HepG2 (cell line): ENCODE measurements at regions not wholly inside any gene's neighbourhood (a gene's known extent, or its start where the extent isn't known, plus 50 kb on each side); places are given as distances from the start of the nearest gene placed in this dataset.

Experiments used
- ATAC-seq: fragments of 200-7000 bp; cut with Tn5 transposase; 3 replicates; pipeline ENCODE4 v1.9.1; 2020; ENCODE audit warnings: mild to moderate bottlenecking, moderate library complexity
- BruUV-seq: library from RNA; stranded (reverse); fragments of 400-500 nt; replicated peaks from 2 replicates; lab custom pipeline; 2021; lab: Mats Ljungman, UMichigan
- CTCF ChIA-PET: fragments of 300-600 bp; formaldehyde crosslinking; extraction: SDS; loops from one replicate; lab custom pipeline; 2021; ENCODE audit warnings: low total read pairs, inconsistent platforms, low intra/inter-chr PET ratio; lab: Yijun Ruan, JAX
- POLR2A ChIA-PET: fragments of 350-600 bp; sonication (Branson Sonifier 250); formaldehyde crosslinking; loops from one replicate; lab custom pipeline; 2020; ENCODE audit warnings: antibody characterized with exemption, inconsistent platforms; lab: Yijun Ruan, JAX
- DNase-seq: peaks from one replicate; pipeline ENCODE4 v3.0.0-alpha.2; 2015; ENCODE audit warnings: low spot score
- FAIRE-seq: peaks from 3 replicates; lab custom pipeline; 2011; peaks lifted over from hg19 to GRCh38; lab: Jason Lieb, UNC
- H2AFZ ChIP-seq: one replicate; pipeline ENCODE4 v1.6.1; 2011; ENCODE audit warnings: low read length, inconsistent platforms
- H3K27ac ChIP-seq: fragments of 300-600 bp; 3 replicates; pipeline ENCODE4 v1.8.0; 2011; ENCODE audit warnings: mixed run types, mild to moderate bottlenecking, mixed read lengths, low read length, inconsistent platforms; ENCODE audit not compliant: insufficient read depth; ENCODE audit errors: extremely low read length
- H3K27me3 ChIP-seq, 2 experiments: fragments of 200-600 bp in 1 of 2; 2 replicates in 1 of 2; 3 replicates in 1 of 2; pipeline versions ENCODE4 v1.6.0 to v1.8.0; 2011; ENCODE audit warnings: low read length in 2 of 2, mild to moderate bottlenecking in 2 of 2, moderate library complexity in 2 of 2, inconsistent platforms in 1 of 2; ENCODE audit not compliant: insufficient read depth in 2 of 2, control insufficient read depth in 1 of 2
- H3K36me3 ChIP-seq, 2 experiments: fragments of 200-600 bp in 1 of 2; replicated peaks in 1 of 2; 2 replicates in 1 of 2; 3 replicates in 1 of 2; pipeline versions ENCODE4 v1.5.1 to v1.8.0; 2011; ENCODE audit warnings: low read length in 2 of 2, inconsistent platforms in 1 of 2; ENCODE audit not compliant: insufficient read depth in 2 of 2, control insufficient read depth in 1 of 2
- H3K4me1 ChIP-seq: 2 replicates; pipeline ENCODE4 v1.5.1; 2012; ENCODE audit warnings: low read length, inconsistent platforms; ENCODE audit not compliant: insufficient read depth
- H3K4me2 ChIP-seq: 2 replicates; pipeline ENCODE4 v1.6.0; 2011; ENCODE audit warnings: low read depth, low read length, inconsistent platforms
- H3K4me3 ChIP-seq, 3 experiments: fragments of 200-600 bp in 1 of 3; sonication (generic), shearing (Covaris generic) in 1 of 3; replicated peaks in 1 of 3; 2 replicates each; pipeline ENCODE4 v1.5.1; 2011 to 2016; ENCODE audit warnings: low read length in 3 of 3, inconsistent platforms in 2 of 3, low read depth in 2 of 3, mild to moderate bottlenecking in 2 of 3, control low read depth in 1 of 3, mixed read lengths in 1 of 3; ENCODE audit not compliant: insufficient read depth in 1 of 3
- H3K79me2 ChIP-seq: one replicate; pipeline ENCODE4 v1.6.1; 2011; ENCODE audit warnings: low read length, inconsistent platforms; ENCODE audit not compliant: insufficient read depth
- H3K9ac ChIP-seq: 2 replicates; pipeline ENCODE4 v1.6.0; 2011; ENCODE audit warnings: mild to moderate bottlenecking, low read depth, low read length, inconsistent platforms; ENCODE audit not compliant: insufficient read depth
- H3K9me3 ChIP-seq: 2 replicates; pipeline ENCODE4 v1.5.1; 2012; ENCODE audit warnings: mild to moderate bottlenecking, low read length
- H4K20me1 ChIP-seq: 2 replicates; pipeline ENCODE4 v1.6.0; 2011; ENCODE audit warnings: inconsistent platforms, mild to moderate bottlenecking, low read length, moderate library complexity; ENCODE audit not compliant: insufficient read depth
- FLYWCH1 ChIP-seq: sonication (generic); formaldehyde crosslinking; IDR thresholded peaks from 2 replicates; pipeline ENCODE4 v1.8.1; 2023; ENCODE audit warnings: mild to moderate bottlenecking, missing genetic modification reagents
- GATA4 ChIP-seq: sonication (generic); IDR thresholded peaks from 2 replicates; pipeline ENCODE4 v1.6.1; 2016; ENCODE audit warnings: antibody characterized with exemption, low read depth, borderline replicate concordance
- GPN1 ChIP-seq: sonication (generic); formaldehyde crosslinking; IDR thresholded peaks from 2 replicates; pipeline ENCODE4 v1.5.1; 2020; ENCODE audit warnings: missing genetic modification reagents, borderline replicate concordance
- MAF1 ChIP-seq: sonication (generic); formaldehyde crosslinking; IDR thresholded peaks from 2 replicates; pipeline ENCODE4 v1.5.0; 2020; ENCODE audit warnings: missing genetic modification reagents, borderline replicate concordance
- MAFF ChIP-seq: IDR thresholded peaks from 2 replicates; pipeline ENCODE4 v1.6.1; 2011; ENCODE audit warnings: low read depth, low read length, improper control_type of control experiment
- MXI1 ChIP-seq: IDR thresholded peaks from 3 replicates; pipeline ENCODE4 v1.6.1; 2012; ENCODE audit warnings: low read depth, low read length, inconsistent platforms, borderline replicate concordance
- NFE2 ChIP-seq: sonication (generic); formaldehyde crosslinking; IDR thresholded peaks from 2 replicates; pipeline ENCODE4 v1.4.0; 2020; ENCODE audit warnings: missing genetic modification reagents
- TRIM24 ChIP-seq: sonication (generic); formaldehyde crosslinking; IDR thresholded peaks from 2 replicates; pipeline ENCODE4 v1.8.0; 2022; ENCODE audit warnings: mild to moderate bottlenecking, missing genetic modification reagents
- WIZ ChIP-seq: sonication (generic); formaldehyde crosslinking; IDR thresholded peaks from 2 replicates; pipeline ENCODE4 v1.5.1; 2020; ENCODE audit warnings: mild to moderate bottlenecking, missing genetic modification reagents
- ZNF180 ChIP-seq: sonication (generic); formaldehyde crosslinking; IDR thresholded peaks from 2 replicates; pipeline ENCODE4 v1.4.0; 2020; ENCODE audit warnings: low read depth, missing genetic modification reagents, borderline replicate concordance
- ZNF230 ChIP-seq: sonication (generic); formaldehyde crosslinking; IDR thresholded peaks from 2 replicates; pipeline ENCODE4 v1.4.0; 2020; ENCODE audit warnings: mild to moderate bottlenecking, missing genetic modification reagents
- ZNF496 ChIP-seq: sonication (generic); formaldehyde crosslinking; IDR thresholded peaks from 2 replicates; pipeline ENCODE4 v1.8.1; 2023; ENCODE audit warnings: mild to moderate bottlenecking, moderate library complexity, missing genetic modification reagents; ENCODE audit not compliant: insufficient replicate concordance
- ZNF557 ChIP-seq: sonication (generic); formaldehyde crosslinking; IDR thresholded peaks from 2 replicates; pipeline ENCODE4 v1.4.0; 2020; ENCODE audit warnings: missing genetic modification reagents
- WGBS: methylation state at CpG from one replicate; pipeline ENCODE4 v1.1.6; 2017; ENCODE audit warnings: low lambda C conversion rate; 5-methylcytosine and 5-hydroxymethylcytosine counted together
- in situ Hi-C: cut with HindIII; loops from 2 replicates; pipeline ENCODE4 v1.10.0; 2017; ENCODE audit warnings: low pct_unique_long_range_greater_than_20kb; ENCODE audit not compliant: extremely low pct_ligation_motif_present
- intact Hi-C: fragments of 100-400 bp; cut with micrococcal nuclease; formaldehyde crosslinking; loops from one replicate; pipeline ENCODE4 v1.10.0; 2022; ENCODE audit not compliant: unreplicated experiment
- TF ChIP-seq, protein P1 (sequence below): sonication (generic); formaldehyde crosslinking; IDR thresholded peaks from 2 replicates; pipeline ENCODE4 v1.4.0; 2020; ENCODE audit warnings: mild to moderate bottlenecking, missing genetic modification reagents

DNA sequence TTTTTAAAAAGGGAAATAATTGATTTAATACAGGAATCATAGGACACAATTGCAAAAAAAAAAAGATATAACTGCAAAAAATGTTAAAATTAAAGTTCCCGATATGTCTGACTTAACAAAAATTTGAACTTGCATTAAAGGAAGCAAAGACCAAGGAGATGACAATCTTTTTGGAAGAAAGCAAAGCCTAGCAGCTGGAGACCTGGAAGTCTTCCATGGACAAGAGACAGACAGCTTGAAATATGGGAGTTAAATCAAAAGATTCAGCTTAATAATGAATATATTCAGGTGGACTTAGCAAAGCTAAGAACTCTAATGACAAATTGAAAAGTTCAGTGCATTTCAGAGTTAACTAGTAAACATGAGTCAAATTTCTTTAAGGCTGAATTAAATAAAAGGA, 568.7 kb upstream of the RGMB start:
- ATAC-seq: no peak
- no peak for DNase-seq
- WGBS: 94% methylated on average over 1 of the region's 1 CpG
- no peaks in the 10 kb centered on the region for H4K20me1 ChIP-seq
- peaks cover 10% of the 10 kb centered on the region for H3K4me1 ChIP-seq
- no peak overlapping the region for H2AFZ ChIP-seq
- BruUV-seq: no TSS peak
- no peak overlapping the region for H3K9ac ChIP-seq
- peak overlapping the region; percentile 12; the same call in 1 of the 2 replicates for H3K4me2 ChIP-seq
- no peaks in the 10 kb centered on the region for H3K27me3 ChIP-seq
- no peaks in the 10 kb centered on the region for H3K9me3 ChIP-seq
- in situ Hi-C loops: no loop called here
- CTCF ChIA-PET: no interaction called here
- H3K79me2 ChIP-seq: no peaks in the 10 kb centered on the region
- FAIRE-seq: no peak
- H3K4me3 ChIP-seq: no peak overlapping the region
- H3K27ac ChIP-seq: no peak overlapping the region
- TF ChIP-seq MXI1 (no peak), FLYWCH1 (CRISPR knock-in tag) (no peak), MAF1 (no peak), MAFF (no peak), ZNF230 (CRISPR knock-in tag) (no peak), NFE2 (no peak), ZNF557 (CRISPR knock-in tag) (no peak), TRIM24 (CRISPR knock-in tag) (no peak), ZNF496 (CRISPR knock-in tag) (no peak), ZNF180 (CRISPR knock-in tag) (no peak), WIZ (no peak), GATA4 (no peak), GPN1 (no peak)
- TF ChIP-seq, protein P1, sequence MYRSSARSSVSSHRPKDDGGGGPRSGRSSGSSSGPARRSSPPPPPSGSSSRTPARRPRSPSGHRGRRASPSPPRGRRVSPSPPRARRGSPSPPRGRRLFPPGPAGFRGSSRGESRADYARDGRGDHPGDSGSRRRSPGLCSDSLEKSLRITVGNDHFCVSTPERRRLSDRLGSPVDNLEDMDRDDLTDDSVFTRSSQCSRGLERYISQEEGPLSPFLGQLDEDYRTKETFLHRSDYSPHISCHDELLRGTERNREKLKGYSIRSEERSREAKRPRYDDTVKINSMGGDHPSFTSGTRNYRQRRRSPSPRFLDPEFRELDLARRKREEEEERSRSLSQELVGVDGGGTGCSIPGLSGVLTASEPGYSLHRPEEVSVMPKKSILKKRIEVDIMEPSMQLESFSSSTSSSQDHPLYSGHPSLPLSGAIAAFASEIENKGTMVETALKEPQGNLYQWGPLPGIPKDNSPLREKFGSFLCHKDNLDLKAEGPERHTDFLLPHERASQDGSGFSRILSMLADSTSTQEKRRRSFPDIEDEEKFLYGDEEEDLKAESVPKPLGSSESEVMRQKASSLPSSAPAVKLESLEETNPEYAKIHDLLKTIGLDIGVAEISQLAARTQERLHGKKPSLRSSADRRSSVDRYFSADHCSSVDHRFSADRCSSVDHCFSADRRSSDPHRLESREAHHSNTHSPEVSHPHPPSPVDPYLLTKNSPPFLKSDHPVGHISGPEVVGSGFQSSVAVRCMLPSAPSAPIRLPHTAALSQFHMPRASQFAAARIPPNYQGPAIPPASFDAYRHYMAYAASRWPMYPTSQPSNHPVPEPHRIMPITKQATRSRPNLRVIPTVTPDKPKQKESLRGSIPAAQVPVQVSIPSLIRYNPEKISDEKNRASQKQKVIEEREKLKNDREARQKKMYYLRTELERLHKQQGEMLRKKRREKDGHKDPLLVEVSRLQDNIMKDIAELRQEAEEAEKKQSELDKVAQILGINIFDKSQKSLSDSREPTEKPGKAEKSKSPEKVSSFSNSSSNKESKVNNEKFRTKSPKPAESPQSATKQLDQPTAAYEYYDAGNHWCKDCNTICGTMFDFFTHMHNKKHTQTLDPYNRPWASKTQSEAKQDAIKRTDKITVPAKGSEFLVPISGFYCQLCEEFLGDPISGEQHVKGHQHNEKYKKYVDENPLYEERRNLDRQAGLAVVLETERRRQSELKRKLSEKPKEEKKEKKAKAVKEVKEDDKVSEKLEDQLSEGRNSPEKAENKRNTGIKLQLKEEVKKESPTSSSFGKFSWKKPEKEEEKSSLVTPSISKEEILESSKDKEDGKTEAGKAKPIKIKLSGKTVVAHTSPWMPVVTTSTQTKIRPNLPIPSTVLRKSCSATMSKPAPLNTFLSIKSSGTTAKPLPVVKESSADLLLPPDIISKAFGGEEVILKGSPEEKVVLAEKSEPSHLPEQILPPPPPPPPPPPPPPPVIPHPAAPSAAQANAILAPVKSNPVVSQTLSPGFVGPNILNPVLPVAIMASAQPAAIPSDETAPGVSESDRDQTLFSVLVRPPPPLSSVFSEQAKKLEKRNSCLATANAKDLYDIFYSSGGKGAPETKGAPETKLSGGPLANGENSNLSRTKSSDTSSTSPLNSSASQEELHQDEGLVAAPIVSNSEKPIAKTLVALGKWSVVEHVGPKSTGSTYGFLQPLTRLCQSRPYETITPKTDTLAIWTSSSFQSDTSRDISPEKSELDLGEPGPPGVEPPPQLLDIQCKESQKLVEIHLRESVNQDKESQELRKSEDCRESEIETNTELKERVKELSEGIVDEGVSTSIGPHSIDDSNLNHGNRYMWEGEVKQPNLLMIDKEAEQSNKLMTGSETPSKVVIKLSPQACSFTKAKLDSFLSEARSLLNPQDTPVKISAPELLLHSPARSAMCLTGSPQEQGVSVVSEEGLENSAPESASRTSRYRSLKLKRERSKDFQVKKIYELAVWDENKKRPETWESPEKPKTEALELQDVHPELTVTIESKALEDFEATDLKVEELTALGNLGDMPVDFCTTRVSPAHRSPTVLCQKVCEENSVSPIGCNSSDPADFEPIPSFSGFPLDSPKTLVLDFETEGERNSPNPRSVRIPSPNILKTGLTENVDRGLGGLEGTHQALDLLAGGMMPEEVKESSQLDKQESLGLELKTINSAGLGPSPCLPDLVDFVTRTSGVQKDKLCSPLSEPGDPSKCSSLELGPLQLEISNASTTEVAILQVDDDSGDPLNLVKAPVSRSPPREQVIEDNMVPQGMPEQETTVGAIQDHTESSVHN (CRISPR knock-in tag): no peak
- TF ChIP-seq, all 625 proteins: peak for 0
- intact Hi-C loops: no loop called here
- no peaks in the 10 kb centered on the region for H3K36me3 ChIP-seq
- POLR2A ChIA-PET: no interaction called here
